ENCODE measurements at regions not wholly inside any gene's neighbourhood (a gene's known extent, or its start where the extent isn't known, plus 50 kb on each side); places are given as distances from the start of the nearest gene placed in this dataset.

GRCh38 chr11:57087991-57088390 lies 93.8 kb upstream of the LRRC55 start (continued):
- TF ChIP-seq, protein P1, sequence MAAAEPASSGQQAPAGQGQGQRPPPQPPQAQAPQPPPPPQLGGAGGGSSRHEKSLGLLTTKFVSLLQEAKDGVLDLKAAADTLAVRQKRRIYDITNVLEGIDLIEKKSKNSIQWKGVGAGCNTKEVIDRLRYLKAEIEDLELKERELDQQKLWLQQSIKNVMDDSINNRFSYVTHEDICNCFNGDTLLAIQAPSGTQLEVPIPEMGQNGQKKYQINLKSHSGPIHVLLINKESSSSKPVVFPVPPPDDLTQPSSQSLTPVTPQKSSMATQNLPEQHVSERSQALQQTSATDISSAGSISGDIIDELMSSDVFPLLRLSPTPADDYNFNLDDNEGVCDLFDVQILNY (CRISPR knock-in tag; IDR thresholded peaks at IDR 0.05): no peak
- no peak for TF ChIP-seq MBD1 (CRISPR knock-in tag; IDR thresholded peaks at IDR 0.05)
- TF ChIP-seq, protein P2, sequence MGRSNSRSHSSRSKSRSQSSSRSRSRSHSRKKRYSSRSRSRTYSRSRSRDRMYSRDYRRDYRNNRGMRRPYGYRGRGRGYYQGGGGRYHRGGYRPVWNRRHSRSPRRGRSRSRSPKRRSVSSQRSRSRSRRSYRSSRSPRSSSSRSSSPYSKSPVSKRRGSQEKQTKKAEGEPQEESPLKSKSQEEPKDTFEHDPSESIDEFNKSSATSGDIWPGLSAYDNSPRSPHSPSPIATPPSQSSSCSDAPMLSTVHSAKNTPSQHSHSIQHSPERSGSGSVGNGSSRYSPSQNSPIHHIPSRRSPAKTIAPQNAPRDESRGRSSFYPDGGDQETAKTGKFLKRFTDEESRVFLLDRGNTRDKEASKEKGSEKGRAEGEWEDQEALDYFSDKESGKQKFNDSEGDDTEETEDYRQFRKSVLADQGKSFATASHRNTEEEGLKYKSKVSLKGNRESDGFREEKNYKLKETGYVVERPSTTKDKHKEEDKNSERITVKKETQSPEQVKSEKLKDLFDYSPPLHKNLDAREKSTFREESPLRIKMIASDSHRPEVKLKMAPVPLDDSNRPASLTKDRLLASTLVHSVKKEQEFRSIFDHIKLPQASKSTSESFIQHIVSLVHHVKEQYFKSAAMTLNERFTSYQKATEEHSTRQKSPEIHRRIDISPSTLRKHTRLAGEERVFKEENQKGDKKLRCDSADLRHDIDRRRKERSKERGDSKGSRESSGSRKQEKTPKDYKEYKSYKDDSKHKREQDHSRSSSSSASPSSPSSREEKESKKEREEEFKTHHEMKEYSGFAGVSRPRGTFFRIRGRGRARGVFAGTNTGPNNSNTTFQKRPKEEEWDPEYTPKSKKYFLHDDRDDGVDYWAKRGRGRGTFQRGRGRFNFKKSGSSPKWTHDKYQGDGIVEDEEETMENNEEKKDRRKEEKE (IDR thresholded peaks at IDR 0.05; ENCODE audit: borderline replicate concordance in 1 of 2, control insufficient read depth in 1 of 2, low read depth in 2 of 2, low read length in 1 of 2): no peak
- no peak for TF ChIP-seq POLR2G (IDR thresholded peaks at IDR 0.05; ENCODE audit: low read depth, low read length)
- TF ChIP-seq, protein P3, sequence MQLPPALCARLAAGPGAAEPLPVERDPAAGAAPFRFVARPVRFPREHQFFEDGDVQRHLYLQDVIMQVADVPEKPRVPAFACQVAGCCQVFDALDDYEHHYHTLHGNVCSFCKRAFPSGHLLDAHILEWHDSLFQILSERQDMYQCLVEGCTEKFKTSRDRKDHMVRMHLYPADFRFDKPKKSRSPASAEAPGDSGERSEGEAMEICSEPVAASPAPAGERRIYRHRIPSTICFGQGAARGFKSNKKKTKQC (CRISPR knock-in tag; IDR thresholded peaks at IDR 0.05): no peak
- TF ChIP-seq, protein P4, sequence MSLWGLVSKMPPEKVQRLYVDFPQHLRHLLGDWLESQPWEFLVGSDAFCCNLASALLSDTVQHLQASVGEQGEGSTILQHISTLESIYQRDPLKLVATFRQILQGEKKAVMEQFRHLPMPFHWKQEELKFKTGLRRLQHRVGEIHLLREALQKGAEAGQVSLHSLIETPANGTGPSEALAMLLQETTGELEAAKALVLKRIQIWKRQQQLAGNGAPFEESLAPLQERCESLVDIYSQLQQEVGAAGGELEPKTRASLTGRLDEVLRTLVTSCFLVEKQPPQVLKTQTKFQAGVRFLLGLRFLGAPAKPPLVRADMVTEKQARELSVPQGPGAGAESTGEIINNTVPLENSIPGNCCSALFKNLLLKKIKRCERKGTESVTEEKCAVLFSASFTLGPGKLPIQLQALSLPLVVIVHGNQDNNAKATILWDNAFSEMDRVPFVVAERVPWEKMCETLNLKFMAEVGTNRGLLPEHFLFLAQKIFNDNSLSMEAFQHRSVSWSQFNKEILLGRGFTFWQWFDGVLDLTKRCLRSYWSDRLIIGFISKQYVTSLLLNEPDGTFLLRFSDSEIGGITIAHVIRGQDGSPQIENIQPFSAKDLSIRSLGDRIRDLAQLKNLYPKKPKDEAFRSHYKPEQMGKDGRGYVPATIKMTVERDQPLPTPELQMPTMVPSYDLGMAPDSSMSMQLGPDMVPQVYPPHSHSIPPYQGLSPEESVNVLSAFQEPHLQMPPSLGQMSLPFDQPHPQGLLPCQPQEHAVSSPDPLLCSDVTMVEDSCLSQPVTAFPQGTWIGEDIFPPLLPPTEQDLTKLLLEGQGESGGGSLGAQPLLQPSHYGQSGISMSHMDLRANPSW (CRISPR knock-in tag; IDR thresholded peaks at IDR 0.05): no peak
